Activated CD4-positive, alpha-beta T cell treated with anti-CD3 and anti-CD28 coated beads, Interleukin-2, amount 50 U/mL, for 16 hours (primary cell): ENCODE measurements at regions not wholly inside any gene's neighbourhood (a gene's known extent, or its start where the extent isn't known, plus 50 kb on each side); places are given as distances from the start of the nearest gene placed in this dataset.

ENCODE experiments used
- DNase-seq: peaks from one replicate; pipeline ENCODE4 v3.0.0-alpha.2; 2020

- no peak for DNase-seq
Observed at GRCh38 chr13:100933841-100934240, 259.2 kb upstream of the TMTC4 start.

DNA sequence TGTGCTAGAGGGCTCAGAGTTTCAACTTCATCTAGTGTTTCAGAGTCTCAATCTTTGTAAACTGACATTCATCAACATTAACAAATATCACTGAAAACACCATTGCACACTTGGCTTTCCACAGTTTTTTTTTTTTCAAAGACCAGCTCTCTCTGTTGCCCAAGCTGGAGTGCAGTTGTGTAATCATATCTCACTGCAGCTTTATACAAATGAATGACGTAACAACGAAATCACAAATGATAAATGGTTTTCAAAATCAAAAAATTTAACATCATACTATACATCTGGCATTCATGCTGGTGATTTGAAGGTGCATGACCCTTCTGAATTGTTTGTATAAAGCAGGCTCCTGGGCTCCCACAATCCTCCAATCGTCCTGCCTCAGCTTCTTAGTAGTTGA, 248.0 kb upstream of the TMTC4 start:
- DNase-seq = no peak

DNA sequence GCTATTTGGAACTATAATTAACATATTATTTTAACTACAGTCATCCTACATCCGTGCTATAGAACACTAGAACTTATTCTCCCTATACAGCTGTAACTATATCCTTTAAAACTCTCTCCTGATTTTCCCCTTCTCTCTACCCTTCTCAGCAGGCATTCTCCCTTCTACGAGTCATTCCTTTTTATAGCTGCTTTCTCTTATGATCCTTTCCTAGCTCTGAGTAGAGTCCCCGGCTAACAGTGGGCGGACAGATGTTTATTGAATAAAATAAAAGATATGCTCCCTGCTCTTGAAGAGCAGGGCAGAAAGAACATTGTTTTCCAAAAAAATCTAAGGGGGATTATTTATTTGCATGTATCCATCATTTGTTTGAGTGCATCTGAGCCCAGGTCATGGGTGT, 246.5 kb upstream of the TMTC4 start:
- DNase-seq = no peak

DNA sequence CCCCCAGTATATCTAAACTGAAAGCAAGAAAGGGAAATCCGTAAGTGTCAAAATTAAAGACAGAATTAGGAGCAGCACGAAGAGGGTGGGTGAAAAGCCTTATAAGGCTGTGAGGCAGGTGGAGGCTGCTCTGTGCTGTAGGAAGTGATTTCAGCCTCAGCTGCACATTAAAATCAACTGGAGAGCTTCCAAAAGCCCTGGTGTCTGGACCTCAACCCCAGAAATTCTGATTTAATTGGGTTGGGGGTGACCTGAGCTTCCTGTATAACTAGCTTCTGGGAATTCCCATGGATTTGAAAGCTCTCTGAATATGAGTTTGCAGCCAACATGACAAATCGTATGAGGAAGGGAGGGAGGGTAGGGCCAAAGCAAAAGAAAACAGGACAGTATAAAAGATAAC, 242.4 kb upstream of the TMTC4 start:
- DNase-seq = no peak

GRCh38 chr13:100913143-100913542, 238.5 kb upstream of the TMTC4 start:
- DNase-seq = no peak

- no peak for DNase-seq
Observed at GRCh38 chr13:100904293-100904976, 229.8 kb upstream of the TMTC4 start.

- peak; percentile 26 for DNase-seq
Observed at GRCh38 chr13:100899720-100900316, 225.2 kb upstream of the TMTC4 start.

GRCh38 chr13:100898431-100898830, 223.8 kb upstream of the TMTC4 start:
- DNase-seq = no peak

DNA sequence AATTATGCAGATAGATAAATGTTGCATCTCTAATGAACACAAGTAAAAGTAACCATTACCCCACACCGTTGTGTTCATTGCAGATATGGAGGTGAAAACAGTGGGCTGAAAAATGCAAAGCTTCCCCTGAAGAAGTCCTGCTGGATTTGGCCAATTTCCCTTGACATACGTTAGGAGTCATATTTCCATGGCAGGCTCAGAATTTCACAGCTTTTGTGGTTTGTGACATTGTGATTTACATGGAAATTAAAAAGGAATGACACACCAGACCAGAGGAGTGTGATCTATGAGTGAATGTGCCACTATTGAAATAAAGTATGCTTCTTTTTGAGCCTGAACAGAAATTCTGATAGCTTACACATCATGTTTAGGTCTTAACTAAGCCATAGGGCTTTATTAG, 221.1 kb upstream of the TMTC4 start:
- DNase-seq = no peak

GRCh38 chr13:100892981-100893380, 218.4 kb upstream of the TMTC4 start:
- no peak for DNase-seq

DNA sequence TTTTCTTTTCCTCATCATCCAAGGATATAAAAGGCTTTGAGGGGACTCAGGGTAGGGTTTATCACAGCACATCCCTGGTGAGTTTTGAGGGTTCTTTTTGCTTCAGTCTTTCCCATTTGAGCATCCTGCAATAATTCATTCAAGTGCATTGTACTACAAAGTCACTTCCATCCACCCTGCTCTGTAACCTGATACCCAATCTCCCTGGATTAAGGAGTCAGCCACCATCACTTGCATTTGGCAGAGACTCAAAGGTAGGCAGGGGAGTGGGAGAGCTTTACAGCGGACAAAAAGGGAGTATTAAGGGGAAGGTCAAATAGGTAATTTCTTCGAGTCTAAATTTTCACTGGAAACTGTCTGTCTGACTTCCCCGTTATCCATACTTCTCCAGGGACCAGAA, 216.1 kb upstream of the TMTC4 start:
- DNase-seq = no peak

DNA sequence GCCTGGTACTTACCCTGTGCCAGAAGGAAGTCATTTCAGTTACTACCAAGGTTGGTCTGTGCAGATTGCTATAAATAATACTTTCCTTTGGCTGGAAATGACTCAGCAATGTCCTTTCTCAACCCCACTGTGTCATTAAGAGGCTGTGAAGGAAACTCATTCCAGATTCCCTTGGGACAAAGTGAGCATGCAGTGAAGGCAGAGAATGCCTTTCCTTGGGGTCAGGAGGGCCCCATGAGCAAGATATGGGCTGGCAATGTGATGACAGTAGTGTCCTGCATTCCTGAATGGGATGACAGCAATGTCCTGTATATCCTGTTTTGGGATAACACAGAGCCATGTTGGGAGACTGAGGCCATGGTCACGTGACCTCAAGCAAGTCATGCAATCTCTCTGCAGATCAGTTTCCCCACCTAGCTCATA, 213.1 kb upstream of the TMTC4 start:
- DNase-seq = no peak

DNA sequence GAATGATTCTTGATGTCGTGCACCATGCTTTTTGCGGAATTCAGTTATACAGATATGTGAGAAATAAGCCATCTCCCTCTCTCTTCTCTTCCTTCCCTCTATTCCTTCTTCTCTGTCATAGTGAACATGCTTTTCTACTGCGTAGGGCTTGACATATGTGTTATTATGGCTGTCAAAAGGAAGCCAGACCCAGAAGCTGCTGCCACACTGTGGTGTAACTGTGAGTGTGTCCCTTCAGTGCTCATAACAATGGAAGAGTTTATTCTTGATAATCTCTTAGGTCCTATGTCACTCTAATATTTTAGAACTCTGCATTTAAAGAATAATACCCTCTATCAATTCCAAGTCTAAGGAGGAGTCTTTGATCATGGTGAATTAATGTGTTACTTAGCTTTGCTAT, 208.9 kb upstream of the TMTC4 start:
- no peak for DNase-seq

DNA sequence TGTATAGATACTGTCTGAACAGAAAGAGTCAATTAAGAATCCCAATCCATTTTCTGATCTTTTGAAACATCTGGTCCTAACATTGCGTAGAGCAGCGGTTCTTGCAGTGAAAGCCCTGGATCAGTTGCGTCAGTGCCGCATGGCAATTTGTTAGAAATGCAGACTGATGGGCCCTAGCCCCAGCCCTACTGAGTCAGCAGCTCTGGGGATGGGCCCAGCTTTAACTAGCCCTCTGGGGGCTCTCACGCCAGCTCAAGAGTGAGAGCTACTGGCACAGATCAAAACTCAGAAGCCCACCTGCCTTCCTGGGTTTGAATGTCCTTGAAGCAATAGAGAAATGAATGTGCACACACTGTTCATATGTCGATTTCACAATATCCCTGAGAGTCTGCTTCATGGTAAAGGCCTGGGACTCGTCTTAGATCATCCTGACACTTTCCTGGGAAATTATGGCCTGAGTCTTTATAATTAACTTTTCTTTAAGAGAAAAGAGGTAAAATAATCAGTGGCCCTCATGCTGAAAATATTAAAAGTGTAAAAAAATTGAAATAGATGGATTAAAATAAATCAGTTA, 206.8 kb upstream of the TMTC4 start:
- DNase-seq = no peak

GRCh38 chr13:100880166-100880565, 205.6 kb upstream of the TMTC4 start:
- no peak for DNase-seq

DNA sequence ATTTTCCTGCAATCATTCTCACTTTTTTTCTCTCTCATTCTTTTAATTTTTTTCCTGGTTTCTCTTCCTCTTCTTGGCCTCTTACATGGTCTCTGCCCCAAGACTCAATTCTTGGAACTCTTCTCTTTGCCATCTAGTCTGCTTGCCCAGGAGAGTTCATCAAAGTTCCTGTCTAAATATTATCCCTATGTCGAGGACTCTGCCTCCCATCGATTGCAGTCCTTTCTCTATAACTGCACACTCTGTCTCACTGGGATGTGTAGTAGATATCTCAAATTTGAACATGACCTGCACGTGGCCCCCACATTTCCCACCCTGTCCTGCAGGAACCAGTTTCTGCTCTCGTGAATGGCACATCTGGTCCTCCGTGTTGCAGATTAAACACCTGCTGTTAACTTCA, 204.7 kb upstream of the TMTC4 start:
- DNase-seq = no peak

DNA sequence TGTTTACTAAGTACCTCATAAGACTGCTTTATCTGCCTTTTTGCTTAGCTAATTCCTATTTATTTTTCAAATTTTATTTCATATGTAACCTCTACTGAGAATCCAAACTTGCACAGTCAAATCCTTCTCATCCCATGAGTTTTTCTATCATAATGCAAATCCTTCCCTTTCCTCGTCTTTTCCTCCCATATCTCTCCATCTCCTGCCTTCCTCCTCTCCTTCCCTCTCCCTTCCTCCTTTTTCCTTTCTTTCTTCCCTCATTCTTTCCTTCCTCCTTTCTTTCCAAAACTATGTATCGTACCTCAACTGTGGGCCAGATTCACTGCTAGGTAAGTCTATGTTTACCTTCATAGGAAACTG, 201.4 kb upstream of the TMTC4 start:
- DNase-seq = no peak

DNA sequence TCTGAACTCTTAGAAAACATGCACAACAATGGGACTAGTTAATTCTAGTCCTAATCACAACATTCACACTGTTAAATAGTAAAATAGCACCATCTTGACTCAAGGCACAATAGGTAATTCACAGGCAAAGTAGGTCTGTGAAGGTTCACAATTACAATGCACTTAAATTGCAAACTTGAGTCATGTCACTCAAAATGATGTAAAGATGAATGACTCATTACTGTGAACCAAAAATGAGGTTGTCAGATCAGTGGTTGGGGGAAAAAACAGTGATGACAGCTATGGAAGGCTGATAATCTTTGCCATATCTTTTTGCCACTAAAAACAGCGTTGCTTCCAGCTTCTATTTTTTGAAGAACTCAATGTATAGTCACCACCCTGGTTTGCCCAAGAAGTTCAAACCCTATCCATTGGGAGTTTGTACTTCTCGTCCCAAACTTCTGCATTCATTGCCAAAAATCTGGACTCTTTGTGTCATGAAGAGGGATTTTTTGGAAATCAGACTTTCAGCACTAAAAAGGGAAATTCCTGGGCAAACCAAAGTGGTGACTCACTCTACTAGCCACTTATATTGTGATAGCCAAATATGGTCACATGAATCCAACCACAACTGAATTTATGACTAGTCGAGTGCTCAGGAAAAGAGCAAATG, 200.9 kb upstream of the TMTC4 start:
- DNase-seq = peak; percentile 79

GRCh38 chr13:100872761-100873160, 198.2 kb upstream of the TMTC4 start:
- DNase-seq = no peak

GRCh38 chr13:100870898-100871297, 196.3 kb upstream of the TMTC4 start:
- DNase-seq = no peak

DNA sequence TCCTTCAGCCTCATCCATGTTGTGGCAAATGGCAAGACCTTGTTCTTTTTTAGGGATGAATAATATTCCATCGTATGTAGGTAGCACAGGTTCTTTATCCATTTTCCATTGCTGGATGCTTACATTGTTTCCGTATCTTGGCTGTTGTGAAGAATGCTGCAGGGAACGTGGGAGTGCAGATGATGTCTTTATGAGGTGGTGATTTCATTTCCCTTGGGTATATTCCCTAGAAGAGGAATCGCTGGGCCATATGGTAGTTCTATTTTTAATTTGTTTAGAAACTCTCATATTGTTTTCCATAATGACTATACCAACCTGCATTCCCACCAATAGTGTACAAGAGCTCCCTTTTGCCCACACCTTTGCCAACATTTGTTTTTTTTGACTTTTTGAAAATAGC, 186.3 kb upstream of the TMTC4 start:
- no peak for DNase-seq

DNA sequence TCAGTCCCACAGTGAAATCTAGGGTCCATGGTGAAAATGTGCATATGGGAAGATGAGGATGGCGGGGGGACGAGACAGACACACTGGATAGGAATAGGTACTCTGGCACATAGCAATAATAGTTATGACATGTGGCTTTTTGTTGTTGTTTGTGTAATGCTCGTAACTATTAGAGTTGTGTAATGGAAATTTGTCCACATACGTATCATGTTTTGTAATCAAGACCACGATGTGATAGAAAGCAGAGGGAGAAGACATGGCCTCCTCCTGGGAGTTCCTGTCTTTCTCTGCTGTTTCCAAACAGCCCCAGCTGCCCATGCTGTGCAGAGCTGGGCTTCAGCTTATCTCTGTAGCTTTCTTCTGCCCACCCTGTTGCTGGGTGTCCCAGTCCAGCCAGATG, 185.3 kb upstream of the TMTC4 start:
- no peak for DNase-seq

GRCh38 chr13:100855151-100855550, 180.6 kb upstream of the TMTC4 start:
- DNase-seq = no peak

DNA sequence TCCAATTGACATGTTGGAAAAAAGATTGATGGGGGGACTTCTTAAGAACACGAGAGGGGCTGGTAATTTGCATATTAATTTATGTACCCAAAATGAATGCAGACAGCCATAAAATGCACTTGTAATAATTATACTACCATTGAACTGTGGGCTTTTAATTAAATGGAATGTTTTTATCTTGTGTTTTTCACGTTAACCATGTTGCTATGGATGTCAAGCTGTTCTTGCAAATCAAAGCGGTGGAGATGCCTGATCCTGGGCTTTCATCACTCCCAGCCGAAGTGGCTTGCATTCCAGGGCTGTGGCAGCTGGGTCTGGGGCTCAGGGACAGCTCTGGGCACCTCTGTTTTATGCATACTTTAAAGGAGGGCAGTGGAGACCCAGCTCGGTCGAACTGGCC, 179.4 kb upstream of the TMTC4 start:
- DNase-seq = no peak
